Activated naive CD4-positive, alpha-beta T cell treated with anti-CD3 and anti-CD28 coated beads, Interleukin-2, amount 50 U/mL, for 24 hours (primary cell): ENCODE measurements at regions not wholly inside any gene's neighbourhood (a gene's known extent, or its start where the extent isn't known, plus 50 kb on each side); places are given as distances from the start of the nearest gene placed in this dataset.
"Not testable (repeated sequence)": the region's sequence is repeated elsewhere in the genome, so short reads cannot be mapped to it uniquely, and the experiment has no call there.

ENCODE experiments used
- H3K27ac Mint-ChIP-seq: one replicate; pipeline ENCODE4 v1.8.0; 2021; ENCODE audit warnings: mild to moderate bottlenecking, mixed read lengths
- H3K27me3 Mint-ChIP-seq: one replicate; pipeline ENCODE4 v1.8.0; 2021; ENCODE audit warnings: mixed read lengths
- H3K36me3 Mint-ChIP-seq: one replicate; pipeline ENCODE4 v1.8.0; 2021; ENCODE audit warnings: mixed read lengths
- H3K4me1 Mint-ChIP-seq: one replicate; pipeline ENCODE4 v1.8.0; 2021; ENCODE audit warnings: mixed read lengths
- H3K4me3 Mint-ChIP-seq: one replicate; pipeline ENCODE4 v1.8.0; 2021; ENCODE audit warnings: mild to moderate bottlenecking, mixed read lengths
- H3K9me3 Mint-ChIP-seq: one replicate; pipeline ENCODE4 v1.8.0; 2021; ENCODE audit warnings: mixed read lengths

GRCh38 chr2:83320053-83320452 is 1139.0 kb downstream of the SUCLG1 start:
- Mint-ChIP-seq H3K27ac (no peak overlapping the region), H3K27me3 (no peaks in the 10 kb centered on the region), H3K4me3 (no peak overlapping the region), H3K9me3 (peaks cover 12% of the 10 kb centered on the region), H3K36me3 (no peaks in the 10 kb centered on the region), H3K4me1 (no peaks in the 10 kb centered on the region)

GRCh38 chr2:83305758-83306378 is 1153.2 kb downstream of the SUCLG1 start:
- H3K4me3 Mint-ChIP-seq: no peak overlapping the region
- no peaks in the 10 kb centered on the region for H3K36me3 Mint-ChIP-seq
- H3K4me1 Mint-ChIP-seq: no peaks in the 10 kb centered on the region
- no peak overlapping the region for H3K27ac Mint-ChIP-seq
- peaks cover 5% of the 10 kb centered on the region for H3K9me3 Mint-ChIP-seq
- no peaks in the 10 kb centered on the region for H3K27me3 Mint-ChIP-seq

DNA sequence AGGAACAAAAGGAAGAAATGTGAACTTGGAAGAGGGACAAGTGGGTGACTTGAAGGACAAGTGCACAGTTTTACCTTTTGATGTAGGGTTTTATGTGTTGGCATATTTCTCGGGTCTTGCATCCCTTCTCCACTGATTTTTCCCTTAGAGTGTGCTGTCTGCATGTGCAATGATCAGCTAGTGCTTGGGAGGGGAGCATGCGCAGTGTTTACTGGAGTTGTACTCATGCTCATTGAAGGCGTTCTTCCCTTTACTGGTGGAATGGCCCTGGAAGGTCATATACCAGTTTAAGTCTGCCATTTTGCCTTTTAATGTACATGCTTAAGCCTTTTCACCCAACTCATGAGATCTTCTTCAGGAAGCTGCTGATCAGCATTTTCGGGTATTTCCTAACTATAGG is 1168.0 kb downstream of the SUCLG1 start:
- H3K4me3 Mint-ChIP-seq: no peak overlapping the region
- no peaks in the 10 kb centered on the region for H3K36me3 Mint-ChIP-seq
- no peak overlapping the region for H3K27ac Mint-ChIP-seq
- H3K4me1 Mint-ChIP-seq: no peaks in the 10 kb centered on the region
- H3K9me3 Mint-ChIP-seq: peaks cover 8% of the 10 kb centered on the region
- H3K27me3 Mint-ChIP-seq: no peaks in the 10 kb centered on the region

GRCh38 chr2:83282841-83283240 is 1176.2 kb downstream of the SUCLG1 start:
- no peaks in the 10 kb centered on the region for H3K36me3 Mint-ChIP-seq
- H3K4me3 Mint-ChIP-seq: no peak overlapping the region
- H3K9me3 Mint-ChIP-seq: no peaks in the 10 kb centered on the region
- H3K27ac Mint-ChIP-seq: no peak overlapping the region
- no peaks in the 10 kb centered on the region for H3K4me1 Mint-ChIP-seq
- H3K27me3 Mint-ChIP-seq: no peaks in the 10 kb centered on the region

GRCh38 chr2:83282043-83282795 is 1176.9 kb downstream of the SUCLG1 start:
- Mint-ChIP-seq H3K4me3 (no peak overlapping the region), H3K9me3 (peaks cover 2% of the 10 kb centered on the region), H3K36me3 (no peaks in the 10 kb centered on the region), H3K27ac (no peak overlapping the region), H3K4me1 (no peaks in the 10 kb centered on the region), H3K27me3 (no peaks in the 10 kb centered on the region)

GRCh38 chr2:83280391-83280790 is 1178.7 kb downstream of the SUCLG1 start:
- no peaks in the 10 kb centered on the region for H3K27me3 Mint-ChIP-seq
- H3K27ac Mint-ChIP-seq: no peak overlapping the region
- no peak overlapping the region for H3K4me3 Mint-ChIP-seq
- H3K36me3 Mint-ChIP-seq: no peaks in the 10 kb centered on the region
- peaks cover 3% of the 10 kb centered on the region for H3K9me3 Mint-ChIP-seq
- H3K4me1 Mint-ChIP-seq: no peaks in the 10 kb centered on the region

- no peak overlapping the region for H3K27ac Mint-ChIP-seq
- peaks cover 8% of the 10 kb centered on the region for H3K9me3 Mint-ChIP-seq
Measured at GRCh38 chr2:83273322-83273721, 1185.8 kb downstream of the SUCLG1 start.

GRCh38 chr2:83261591-83262136 is 1197.4 kb downstream of the SUCLG1 start:
- no peaks in the 10 kb centered on the region for H3K9me3 Mint-ChIP-seq
- no peaks in the 10 kb centered on the region for H3K36me3 Mint-ChIP-seq

More at GRCh38 chr2:83273322-83273721, 1185.8 kb downstream of the SUCLG1 start:
- H3K4me3 Mint-ChIP-seq: no peak overlapping the region
- no peaks in the 10 kb centered on the region for H3K4me1 Mint-ChIP-seq
- no peaks in the 10 kb centered on the region for H3K27me3 Mint-ChIP-seq
- no peaks in the 10 kb centered on the region for H3K36me3 Mint-ChIP-seq

DNA sequence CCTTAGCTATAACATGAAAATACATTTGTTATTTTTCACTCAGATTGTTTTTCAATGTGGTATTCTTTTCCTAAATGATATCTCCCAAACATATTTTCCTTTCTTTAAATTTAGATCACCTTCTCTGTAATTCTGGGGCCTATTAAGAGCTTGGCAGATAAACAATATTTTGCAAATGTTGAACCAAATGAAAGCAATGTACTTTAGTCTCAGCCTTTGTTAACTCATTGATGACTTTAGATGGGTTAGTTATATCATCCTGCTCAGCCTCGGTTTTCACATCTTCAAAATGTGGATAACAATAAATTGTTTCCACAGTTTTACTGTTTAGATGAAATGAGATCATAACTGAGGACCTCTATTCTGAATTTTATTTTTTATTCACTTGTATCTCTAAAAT is 1205.2 kb downstream of the SUCLG1 start:
- Mint-ChIP-seq H3K27me3 (no peaks in the 10 kb centered on the region), H3K4me1 (no peaks in the 10 kb centered on the region), H3K36me3 (no peaks in the 10 kb centered on the region), H3K4me3 (no peak overlapping the region), H3K27ac (no peak overlapping the region), H3K9me3 (no peaks in the 10 kb centered on the region)

More at GRCh38 chr2:83261591-83262136, 1197.4 kb downstream of the SUCLG1 start:
- no peaks in the 10 kb centered on the region for H3K27me3 Mint-ChIP-seq
- no peaks in the 10 kb centered on the region for H3K4me1 Mint-ChIP-seq
- no peak overlapping the region for H3K4me3 Mint-ChIP-seq
- H3K27ac Mint-ChIP-seq: no peak overlapping the region

- Mint-ChIP-seq H3K27ac (no peak overlapping the region), H3K27me3 (no peaks in the 10 kb centered on the region), H3K9me3 (peaks cover 12% of the 10 kb centered on the region), H3K4me1 (no peaks in the 10 kb centered on the region), H3K4me3 (no peak overlapping the region), H3K36me3 (no peaks in the 10 kb centered on the region)
Measured at GRCh38 chr2:83251321-83251872, 1207.7 kb downstream of the SUCLG1 start.

GRCh38 chr2:83245806-83246537 is 1213.1 kb downstream of the SUCLG1 start:
- not testable (repeated sequence) for H3K4me1 Mint-ChIP-seq, H3K36me3 Mint-ChIP-seq, H3K27ac Mint-ChIP-seq, H3K27me3 Mint-ChIP-seq, H3K4me3 Mint-ChIP-seq
- peaks cover 12% of the 10 kb centered on the region for H3K9me3 Mint-ChIP-seq

- H3K9me3 Mint-ChIP-seq: no peaks in the 10 kb centered on the region
- no peaks in the 10 kb centered on the region for H3K36me3 Mint-ChIP-seq
- no peaks in the 10 kb centered on the region for H3K27me3 Mint-ChIP-seq
- H3K27ac Mint-ChIP-seq: no peak overlapping the region
- no peak overlapping the region for H3K4me3 Mint-ChIP-seq
- H3K4me1 Mint-ChIP-seq: no peaks in the 10 kb centered on the region
Measured at GRCh38 chr2:83240611-83241010, 1218.5 kb downstream of the SUCLG1 start.

- no peak overlapping the region for H3K4me3 Mint-ChIP-seq
- peaks cover 5% of the 10 kb centered on the region for H3K9me3 Mint-ChIP-seq
- no peaks in the 10 kb centered on the region for H3K36me3 Mint-ChIP-seq
- no peak overlapping the region for H3K27ac Mint-ChIP-seq
- H3K27me3 Mint-ChIP-seq: no peaks in the 10 kb centered on the region
- no peaks in the 10 kb centered on the region for H3K4me1 Mint-ChIP-seq
Measured at GRCh38 chr2:83238111-83238510, 1221.0 kb downstream of the SUCLG1 start.

GRCh38 chr2:83234246-83234645 is 1224.8 kb downstream of the SUCLG1 start:
- H3K4me1 Mint-ChIP-seq: no peaks in the 10 kb centered on the region
- no peaks in the 10 kb centered on the region for H3K27me3 Mint-ChIP-seq
- peaks cover 10% of the 10 kb centered on the region for H3K9me3 Mint-ChIP-seq
- no peaks in the 10 kb centered on the region for H3K36me3 Mint-ChIP-seq
- H3K27ac Mint-ChIP-seq: no peak overlapping the region
- H3K4me3 Mint-ChIP-seq: no peak overlapping the region

DNA sequence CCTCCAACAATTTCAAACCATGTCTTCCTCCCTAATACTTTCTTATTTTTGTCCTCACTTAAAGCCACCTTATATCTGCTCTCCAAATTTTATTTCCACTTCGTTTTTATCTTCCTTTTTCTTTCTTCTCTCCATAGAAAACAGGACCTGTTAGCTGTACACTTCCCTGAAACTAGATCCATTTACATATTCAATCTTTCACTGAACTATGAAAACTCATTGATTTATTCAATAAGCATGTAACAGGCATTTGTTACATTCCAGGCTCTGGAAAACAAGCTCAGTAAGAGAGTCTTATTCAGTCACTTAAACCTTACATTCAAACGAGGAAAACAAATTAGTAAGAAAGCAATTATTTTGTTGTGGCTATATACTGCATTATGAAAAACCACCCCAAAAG is 1225.3 kb downstream of the SUCLG1 start:
- no peaks in the 10 kb centered on the region for H3K36me3 Mint-ChIP-seq
- peaks cover 10% of the 10 kb centered on the region for H3K9me3 Mint-ChIP-seq
- no peak overlapping the region for H3K4me3 Mint-ChIP-seq
- H3K27me3 Mint-ChIP-seq: no peaks in the 10 kb centered on the region
- H3K4me1 Mint-ChIP-seq: no peaks in the 10 kb centered on the region
- H3K27ac Mint-ChIP-seq: no peak overlapping the region
